ENCODE measurements at regions not wholly inside any gene's neighbourhood (a gene's known extent, or its start where the extent isn't known, plus 50 kb on each side); places are given as distances from the start of the nearest gene placed in this dataset.

GRCh38 chr5:171633776-171634470, 151.7 kb upstream of the SMIM23 start:
- DNase-seq, result peak; percentile 64

DNA sequence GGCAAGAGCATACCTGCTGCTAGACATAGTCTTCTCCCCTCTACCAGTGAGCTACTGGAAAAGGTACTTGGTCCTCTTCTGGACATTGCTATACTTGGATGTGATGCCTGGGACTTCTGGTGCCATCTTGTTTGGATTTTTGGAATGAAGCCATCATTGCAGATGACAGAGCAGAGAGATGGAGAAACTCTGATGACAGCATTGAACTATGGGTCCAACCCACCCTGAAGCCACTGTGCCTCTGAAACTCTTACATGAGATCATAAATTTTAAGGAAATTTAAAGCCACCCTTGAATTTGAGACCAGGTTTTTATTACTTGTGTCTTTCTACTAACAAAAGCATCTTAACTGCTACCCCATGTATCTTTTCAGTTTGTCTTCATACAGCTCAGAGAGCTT, 151.1 kb upstream of the SMIM23 start:
- no peak for DNase-seq

GRCh38 chr5:171635028-171635427, 150.6 kb upstream of the SMIM23 start:
- no peak for DNase-seq

DNA sequence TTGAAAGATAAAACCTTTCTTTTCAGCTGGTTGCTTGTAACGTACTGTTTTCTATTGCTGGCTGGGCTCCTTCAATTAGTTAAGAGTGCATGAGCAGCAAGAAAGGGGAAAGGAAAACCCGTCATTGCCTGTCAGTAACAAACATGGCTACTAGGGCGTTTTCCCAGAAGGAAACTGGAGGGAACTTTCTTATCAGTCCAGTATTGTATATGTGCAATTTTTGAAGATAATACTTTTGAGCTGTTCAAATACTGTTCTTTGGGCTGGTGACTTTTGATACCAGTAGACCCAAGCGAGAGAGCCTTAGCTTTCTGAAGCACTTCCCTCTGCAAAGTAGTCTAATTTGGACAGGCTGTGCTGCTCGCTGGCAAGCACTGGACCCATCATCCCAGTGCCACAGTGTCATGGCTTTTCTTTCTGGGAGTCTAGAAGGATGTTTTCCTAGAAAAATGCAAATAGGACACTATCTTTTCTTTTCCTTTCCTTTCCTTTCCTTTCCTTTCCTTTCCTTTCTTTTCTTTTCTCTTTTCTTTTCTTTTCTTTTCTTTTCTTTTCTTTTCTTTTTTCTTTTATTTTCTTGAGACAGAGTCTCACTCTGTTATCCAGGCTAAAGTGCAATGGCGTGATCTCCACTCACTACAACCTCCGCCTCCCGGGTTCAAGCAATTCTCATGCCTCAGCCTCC, 149.9 kb upstream of the SMIM23 start:
- DNase-seq, result peak; percentile 68

GRCh38 chr5:171637811-171638210, 147.8 kb upstream of the SMIM23 start:
- no peak for DNase-seq

GRCh38 chr5:171639205-171639621, 146.4 kb upstream of the SMIM23 start:
- no peak for DNase-seq

DNA sequence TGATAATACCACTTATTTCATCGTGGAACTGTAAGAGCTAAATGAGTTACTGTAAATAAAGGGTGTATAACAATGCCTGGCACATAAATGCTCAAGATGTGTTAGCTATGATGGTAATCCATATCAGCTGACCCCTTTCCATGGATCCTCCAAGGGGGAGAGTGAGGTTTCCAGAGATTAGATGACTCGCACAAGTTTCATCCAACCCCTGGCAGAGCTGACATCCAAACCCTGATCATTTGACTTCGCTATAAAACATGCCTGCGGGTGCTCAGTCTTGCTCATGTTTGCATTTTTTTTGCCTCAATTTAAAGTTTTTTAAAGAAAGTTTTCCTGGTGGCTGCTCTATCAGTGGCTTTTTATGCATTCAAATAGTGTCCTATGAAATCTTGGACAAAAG, 145.7 kb upstream of the SMIM23 start:
- DNase-seq, result no peak

DNA sequence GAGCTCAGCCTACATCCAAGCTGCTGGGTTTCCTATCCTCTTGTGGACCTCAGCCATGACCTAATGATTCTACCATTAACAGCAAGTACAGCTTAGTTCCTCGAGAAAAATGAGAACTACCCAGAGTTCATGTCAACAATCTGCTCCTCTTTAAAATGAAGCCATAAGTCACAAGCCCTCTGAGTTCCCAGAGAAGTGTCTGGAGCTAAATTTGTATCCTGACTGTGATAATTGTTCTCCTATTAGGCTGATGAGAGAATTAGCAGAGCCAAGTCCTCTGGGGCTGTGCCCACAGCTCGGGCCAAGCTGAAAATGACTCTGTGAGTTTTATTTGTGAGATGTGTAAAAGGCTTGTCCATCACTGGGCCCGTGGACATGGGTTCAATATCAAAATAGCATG, 145.1 kb upstream of the SMIM23 start:
- DNase-seq, result no peak

- no peak for DNase-seq
These were observed 143.7 kb upstream of the SMIM23 start for GRCh38 chr5:171641891-171642290.

DNA sequence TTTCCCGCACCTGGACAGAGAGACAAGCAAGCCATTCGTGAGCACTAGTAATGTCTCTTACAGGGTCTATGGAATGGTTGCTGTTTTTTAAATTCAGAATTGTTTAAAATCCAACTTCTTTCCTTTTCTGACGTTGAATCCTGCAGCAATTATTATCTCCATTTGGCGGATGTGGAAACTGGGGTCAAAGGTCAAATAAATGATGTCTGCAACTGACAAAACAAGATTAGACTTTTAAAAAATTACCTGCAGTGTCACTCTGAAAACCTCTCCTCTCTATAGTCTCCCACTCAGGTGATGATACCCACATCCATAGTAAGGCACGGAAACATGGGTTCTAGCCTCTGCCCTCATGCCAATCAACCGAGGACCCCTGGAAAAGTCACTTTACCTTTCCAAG, 142.7 kb upstream of the SMIM23 start:
- no peak for DNase-seq

- DNase-seq, result no peak
These were observed 141.1 kb upstream of the SMIM23 start for GRCh38 chr5:171644536-171644935.

DNA sequence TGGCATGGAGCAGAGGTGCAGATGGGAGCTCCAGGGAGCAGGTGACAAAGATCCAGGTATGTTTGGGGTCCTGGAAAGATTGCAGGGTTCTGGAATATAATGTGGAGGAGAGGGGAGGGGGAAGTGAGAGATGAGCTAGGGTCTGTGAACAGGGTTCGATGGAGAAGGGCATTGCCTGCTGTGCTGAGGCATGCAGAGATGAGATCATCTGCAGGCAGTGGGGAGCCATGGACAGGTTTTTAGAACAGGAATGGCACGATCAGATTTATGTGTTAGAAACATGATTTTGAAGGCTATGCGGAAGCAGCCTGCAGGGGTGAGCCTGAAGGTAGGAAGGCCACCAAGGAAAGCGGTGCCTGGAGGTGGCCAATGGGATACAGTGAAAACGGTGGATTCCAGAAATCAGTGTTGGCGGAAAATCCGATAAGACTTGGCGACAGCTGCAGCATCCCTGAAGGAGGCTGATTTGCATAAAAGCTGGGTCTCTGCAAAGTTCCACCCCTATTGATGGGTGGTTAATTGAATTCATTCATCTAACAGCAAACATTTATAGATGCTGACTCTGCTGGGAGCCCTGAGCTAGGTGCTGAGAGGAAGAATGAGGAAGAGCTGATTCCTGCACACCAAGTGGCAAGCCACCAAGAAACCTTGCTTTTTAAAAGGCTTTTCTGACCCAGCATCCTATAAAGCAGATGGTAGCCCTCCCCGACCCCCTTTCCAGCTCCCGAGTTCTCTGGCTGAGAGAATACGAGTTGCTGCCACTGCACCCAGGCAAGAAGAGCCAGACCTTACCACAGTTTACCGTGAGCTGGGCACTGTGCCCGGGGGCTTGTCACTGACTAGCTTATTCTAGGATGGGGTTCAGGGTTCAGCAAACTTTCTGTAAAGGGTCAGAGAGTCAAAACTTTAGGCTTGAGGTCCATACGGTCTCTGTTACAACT, 139.2 kb upstream of the SMIM23 start:
- DNase-seq, result no peak

DNA sequence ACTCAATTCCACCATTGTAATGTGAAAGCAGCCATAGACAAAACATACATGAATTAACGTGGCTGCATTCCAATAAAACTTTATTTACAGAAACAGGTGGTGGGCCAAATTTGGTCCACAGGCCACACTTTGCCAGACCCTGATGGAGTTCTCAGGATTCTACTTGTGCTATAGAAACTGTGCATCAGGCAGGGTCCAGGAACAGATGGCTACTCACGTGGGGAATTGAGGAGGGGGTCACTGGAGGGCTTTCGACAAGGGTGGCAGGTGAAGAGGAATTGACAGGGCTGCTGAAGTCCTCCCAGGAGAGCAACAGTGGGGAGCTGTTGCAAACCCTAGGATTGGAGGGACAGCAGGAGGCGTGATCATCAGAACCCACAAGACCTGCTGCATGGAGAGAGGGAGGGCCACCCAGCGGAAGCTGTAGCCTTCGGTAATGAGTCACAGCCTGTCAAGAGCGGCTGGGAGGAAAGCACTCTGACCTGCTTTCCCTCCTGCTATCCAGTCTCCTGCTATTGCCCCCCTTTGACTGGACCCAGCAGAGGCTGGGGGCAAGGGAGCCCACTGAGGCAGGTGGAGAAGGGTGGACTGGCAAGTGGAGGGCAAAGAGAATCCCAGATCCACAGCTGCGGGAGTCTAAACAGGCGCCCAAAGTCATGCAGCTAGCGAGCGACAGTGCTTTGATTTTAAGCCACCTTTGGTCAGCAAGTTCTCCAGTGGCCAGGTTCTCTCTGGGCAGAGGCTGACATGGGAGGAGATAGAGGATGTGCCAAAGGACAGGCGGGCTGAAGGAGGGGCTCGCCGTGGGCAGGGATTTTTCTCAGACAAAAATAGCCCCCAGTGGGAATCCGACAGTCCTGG, 138.3 kb upstream of the SMIM23 start:
- DNase-seq, result peak; percentile 43

GRCh38 chr5:171647904-171648260, 137.7 kb upstream of the SMIM23 start:
- DNase-seq, result no peak

GRCh38 chr5:171648279-171649074, 137.1 kb upstream of the SMIM23 start:
- DNase-seq, result no peak

DNA sequence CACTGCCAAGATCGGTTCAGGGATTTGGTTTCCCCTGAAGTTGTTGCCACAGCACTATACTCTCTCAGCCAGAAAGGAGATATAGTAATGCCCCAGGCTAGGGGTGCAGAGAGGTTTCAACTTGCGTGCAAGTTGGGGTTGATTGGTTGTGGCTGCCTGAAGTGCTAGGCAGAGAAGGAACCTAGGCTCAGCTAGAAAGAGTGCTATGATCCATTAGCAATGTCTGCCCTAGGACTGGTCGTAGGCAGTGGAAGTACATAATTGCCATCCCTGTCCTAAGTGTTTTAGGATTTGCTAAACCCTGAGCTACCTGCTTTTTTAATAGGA, 136.6 kb upstream of the SMIM23 start:
- no peak for DNase-seq

GRCh38 chr5:171650597-171650996, 135.0 kb upstream of the SMIM23 start:
- no peak for DNase-seq

GRCh38 chr5:171651102-171651501, 134.5 kb upstream of the SMIM23 start:
- DNase-seq, result no peak

DNA sequence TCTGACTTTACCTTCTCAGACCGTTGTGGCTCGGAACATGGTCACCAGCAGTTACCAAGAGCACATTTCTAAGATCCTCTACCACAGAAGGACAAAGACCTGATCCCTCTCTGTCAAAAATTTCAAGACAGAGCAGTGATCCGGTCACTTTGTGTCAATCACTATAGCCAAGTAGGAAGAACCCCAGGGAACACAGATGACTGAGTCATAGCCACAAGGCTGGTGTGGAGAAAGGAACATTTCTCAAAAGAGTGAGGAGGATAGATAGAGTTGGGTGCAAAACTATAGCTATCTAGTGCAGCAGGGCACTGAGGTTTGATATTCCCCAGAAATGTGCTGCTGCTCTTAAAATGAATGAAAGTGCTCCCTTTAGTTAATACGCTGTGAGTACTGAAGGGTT, 130.7 kb upstream of the SMIM23 start:
- DNase-seq, result no peak

- DNase-seq, result no peak
These were observed 128.1 kb upstream of the SMIM23 start for GRCh38 chr5:171657473-171657872.

DNA sequence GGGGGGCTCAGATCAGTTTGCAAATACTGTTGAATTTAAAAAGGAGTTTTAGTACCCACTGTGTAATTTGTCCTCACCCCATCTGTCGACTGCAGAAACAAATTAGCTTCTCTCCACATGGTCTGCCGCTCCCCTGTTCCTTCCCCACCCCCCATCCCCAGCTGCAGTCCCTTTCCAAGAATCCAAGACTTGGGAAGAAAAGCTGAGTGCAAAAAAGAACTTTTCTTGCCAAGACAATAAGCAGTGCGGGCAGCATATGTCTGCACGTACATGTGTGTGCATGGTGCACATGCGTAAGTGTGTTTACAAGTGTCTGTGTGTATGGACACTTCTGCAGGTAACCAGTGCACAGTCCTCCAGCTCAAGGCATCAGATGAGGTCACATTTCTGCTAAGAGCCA, 125.7 kb upstream of the SMIM23 start:
- no peak for DNase-seq

GRCh38 chr5:171660434-171660833, 125.2 kb upstream of the SMIM23 start:
- peak; percentile 47 for DNase-seq

Measured in hematopoietic multipotent progenitor cell treated with erythropoietin and hydrocortisone succinate and interleukin-3 and kit ligand, for 6 days (in vitro differentiated cells).